ENCODE measurements at regions not wholly inside any gene's neighbourhood (a gene's known extent, or its start where the extent isn't known, plus 50 kb on each side); places are given as distances from the start of the nearest gene placed in this dataset.

DNA sequence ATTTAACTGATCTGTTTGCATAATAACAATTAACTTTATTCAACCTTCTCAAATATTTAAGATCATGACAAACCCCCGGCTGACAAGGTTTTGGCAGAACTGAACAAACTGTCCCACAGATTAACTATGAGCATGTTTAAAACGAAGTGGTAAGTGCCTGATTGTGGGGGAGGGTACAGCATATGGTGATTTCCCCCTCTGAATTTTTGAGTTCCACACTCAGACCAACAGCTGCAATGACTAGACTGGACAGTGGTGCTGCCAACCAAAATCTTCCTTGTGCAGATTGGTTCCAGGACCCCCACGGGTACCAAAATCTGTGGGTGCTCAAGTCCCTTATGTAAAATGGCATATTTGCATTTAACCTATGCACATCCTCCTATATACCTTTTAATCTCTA is 449.5 kb downstream of the SHQ1 start:
- Histone ChIP-seq H3K4me3 (ENCODE audit: low read length) (no peak overlapping the region), H3K27me3 (ENCODE audit: control insufficient read depth, insufficient read depth, low read length) (no peaks in the 10 kb centered on the region), H3K9ac (ENCODE audit: low read length) (no peak overlapping the region), H3K4me1 (ENCODE audit: control insufficient read depth, insufficient read depth, low read length) (no peaks in the 10 kb centered on the region), H3K9me3 (ENCODE audit: control insufficient read depth, low read length) (no peaks in the 10 kb centered on the region), H3K36me3 (ENCODE audit: control insufficient read depth, insufficient read depth, low read length) (no peaks in the 10 kb centered on the region)

GRCh38 chr3:72397586-72397985 is 450.7 kb downstream of the SHQ1 start:
- H3K36me3 ChIP-seq (ENCODE audit: control insufficient read depth, insufficient read depth, low read length), result no peaks in the 10 kb centered on the region
- H3K4me1 ChIP-seq (ENCODE audit: control insufficient read depth, insufficient read depth, low read length), result no peaks in the 10 kb centered on the region
- H3K27me3 ChIP-seq (ENCODE audit: control insufficient read depth, insufficient read depth, low read length), result no peaks in the 10 kb centered on the region
- no peaks in the 10 kb centered on the region for H3K9me3 ChIP-seq (ENCODE audit: control insufficient read depth, low read length)
- H3K4me3 ChIP-seq (ENCODE audit: low read length), result no peak overlapping the region
- no peak overlapping the region for H3K9ac ChIP-seq (ENCODE audit: low read length)

GRCh38 chr3:72396899-72397298 is 451.3 kb downstream of the SHQ1 start:
- Histone ChIP-seq H3K27me3 (ENCODE audit: control insufficient read depth, insufficient read depth, low read length) (no peaks in the 10 kb centered on the region), H3K9me3 (ENCODE audit: control insufficient read depth, low read length) (no peaks in the 10 kb centered on the region), H3K36me3 (ENCODE audit: control insufficient read depth, insufficient read depth, low read length) (no peaks in the 10 kb centered on the region), H3K9ac (ENCODE audit: low read length) (no peak overlapping the region), H3K4me1 (ENCODE audit: control insufficient read depth, insufficient read depth, low read length) (no peaks in the 10 kb centered on the region), H3K4me3 (ENCODE audit: low read length) (no peak overlapping the region)

DNA sequence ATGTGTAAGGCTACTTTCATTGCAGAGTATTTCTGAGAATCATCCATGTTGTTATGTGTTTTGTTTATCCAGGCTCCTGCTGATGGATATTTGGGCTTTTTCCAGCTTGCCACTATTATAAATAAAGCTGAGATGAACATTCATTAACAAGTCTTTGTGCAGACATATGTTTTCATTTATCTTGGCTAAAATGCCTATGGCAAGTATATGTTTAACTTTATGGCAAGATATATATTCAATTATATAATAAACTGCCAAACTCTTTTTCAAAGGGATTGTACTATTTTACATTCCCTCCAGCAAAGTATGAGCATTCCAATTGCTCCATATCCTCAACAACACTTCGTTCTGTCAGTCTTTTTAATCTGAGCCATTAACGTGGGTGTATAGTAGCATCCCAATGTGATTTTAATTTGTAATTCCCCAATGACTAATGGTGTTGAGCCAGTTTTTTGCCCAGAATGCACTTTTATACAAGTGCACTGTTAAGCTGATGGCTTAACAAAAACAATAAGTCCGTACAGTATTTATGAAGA is 452.4 kb downstream of the SHQ1 start:
- Histone ChIP-seq H3K9me3 (ENCODE audit: control insufficient read depth, low read length) (no peaks in the 10 kb centered on the region), H3K27me3 (ENCODE audit: control insufficient read depth, insufficient read depth, low read length) (no peaks in the 10 kb centered on the region), H3K4me3 (ENCODE audit: low read length) (no peak overlapping the region), H3K4me1 (ENCODE audit: control insufficient read depth, insufficient read depth, low read length) (no peaks in the 10 kb centered on the region), H3K36me3 (ENCODE audit: control insufficient read depth, insufficient read depth, low read length) (no peaks in the 10 kb centered on the region), H3K9ac (ENCODE audit: low read length) (no peak overlapping the region)

GRCh38 chr3:72393455-72393854 is 454.8 kb downstream of the SHQ1 start:
- Histone ChIP-seq H3K36me3 (ENCODE audit: control insufficient read depth, insufficient read depth, low read length) (no peaks in the 10 kb centered on the region), H3K4me1 (ENCODE audit: control insufficient read depth, insufficient read depth, low read length) (no peaks in the 10 kb centered on the region), H3K9ac (ENCODE audit: low read length) (no peak overlapping the region), H3K4me3 (ENCODE audit: low read length) (no peak overlapping the region), H3K27me3 (ENCODE audit: control insufficient read depth, insufficient read depth, low read length) (no peaks in the 10 kb centered on the region), H3K9me3 (ENCODE audit: control insufficient read depth, low read length) (no peaks in the 10 kb centered on the region)

DNA sequence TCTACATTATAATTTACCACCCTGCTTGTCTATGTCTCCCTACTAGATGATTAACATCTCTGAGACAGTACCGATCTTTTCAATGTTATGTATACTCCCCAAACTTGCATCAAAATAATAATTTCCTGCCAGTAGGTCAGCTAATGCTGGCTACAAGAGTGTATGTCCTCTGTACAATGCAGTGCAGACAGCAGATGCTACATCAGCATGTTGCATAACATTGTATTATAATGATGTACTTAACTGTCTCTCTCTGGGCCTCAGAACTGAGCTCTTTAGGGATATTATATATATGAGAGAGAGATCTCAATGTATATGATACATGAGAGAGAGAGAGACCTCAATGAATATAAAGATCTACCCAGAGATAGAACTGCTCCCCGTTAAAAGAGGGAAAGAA is 456.6 kb downstream of the SHQ1 start:
- Histone ChIP-seq H3K27me3 (ENCODE audit: control insufficient read depth, insufficient read depth, low read length) (no peaks in the 10 kb centered on the region), H3K9ac (ENCODE audit: low read length) (no peak overlapping the region), H3K9me3 (ENCODE audit: control insufficient read depth, low read length) (no peaks in the 10 kb centered on the region), H3K4me1 (ENCODE audit: control insufficient read depth, insufficient read depth, low read length) (peaks cover 2% of the 10 kb centered on the region), H3K36me3 (ENCODE audit: control insufficient read depth, insufficient read depth, low read length) (no peaks in the 10 kb centered on the region), H3K4me3 (ENCODE audit: low read length) (no peak overlapping the region)

DNA sequence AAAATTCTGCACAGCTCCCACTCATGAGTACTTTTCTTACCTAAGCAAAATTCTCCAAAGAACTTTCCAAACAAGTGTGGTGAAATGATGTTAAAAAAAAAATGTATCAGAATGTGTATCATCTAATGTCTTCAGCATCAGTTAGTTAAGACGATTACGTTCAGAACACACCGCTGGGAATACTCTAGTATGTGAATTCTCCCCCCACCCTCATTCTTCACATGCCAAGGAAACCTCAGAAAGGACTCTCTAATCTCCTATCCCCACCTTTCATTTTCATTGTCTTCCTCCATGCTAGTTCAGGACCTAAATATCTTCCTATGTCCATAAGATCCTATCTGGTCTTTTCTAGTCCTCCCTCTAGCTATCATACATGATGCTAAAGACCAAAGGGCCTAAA is 457.4 kb downstream of the SHQ1 start:
- no peaks in the 10 kb centered on the region for H3K9me3 ChIP-seq (ENCODE audit: control insufficient read depth, low read length)
- H3K4me3 ChIP-seq (ENCODE audit: low read length), result no peak overlapping the region
- no peaks in the 10 kb centered on the region for H3K36me3 ChIP-seq (ENCODE audit: control insufficient read depth, insufficient read depth, low read length)
- H3K27me3 ChIP-seq (ENCODE audit: control insufficient read depth, insufficient read depth, low read length), result no peaks in the 10 kb centered on the region
- H3K4me1 ChIP-seq (ENCODE audit: control insufficient read depth, insufficient read depth, low read length), result peaks cover 10% of the 10 kb centered on the region
- no peak overlapping the region for H3K9ac ChIP-seq (ENCODE audit: low read length)

DNA sequence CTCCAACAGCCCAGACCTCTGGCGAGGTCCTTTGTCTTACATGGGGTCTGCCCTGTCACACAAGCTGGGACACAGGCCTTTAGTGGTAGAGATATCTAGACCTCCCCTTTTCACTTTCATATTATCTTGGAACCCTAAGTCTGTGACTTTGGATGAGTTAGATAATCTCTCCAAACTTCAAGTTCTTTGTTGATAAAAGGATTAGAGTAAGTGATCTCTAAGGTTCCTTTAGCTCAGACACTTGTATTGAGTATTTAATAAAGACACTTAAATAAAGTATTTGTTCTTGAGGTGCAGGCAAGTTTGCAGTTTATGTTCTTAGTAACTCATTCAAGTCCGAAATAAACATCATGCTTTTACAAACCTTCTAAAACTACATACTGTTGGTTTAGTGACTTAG is 459.6 kb downstream of the SHQ1 start:
- Histone ChIP-seq H3K36me3 (ENCODE audit: control insufficient read depth, insufficient read depth, low read length) (no peaks in the 10 kb centered on the region), H3K9ac (ENCODE audit: low read length) (no peak overlapping the region), H3K9me3 (ENCODE audit: control insufficient read depth, low read length) (no peaks in the 10 kb centered on the region), H3K4me3 (ENCODE audit: low read length) (no peak overlapping the region), H3K27me3 (ENCODE audit: control insufficient read depth, insufficient read depth, low read length) (no peaks in the 10 kb centered on the region), H3K4me1 (ENCODE audit: control insufficient read depth, insufficient read depth, low read length) (peaks cover 19% of the 10 kb centered on the region)

DNA sequence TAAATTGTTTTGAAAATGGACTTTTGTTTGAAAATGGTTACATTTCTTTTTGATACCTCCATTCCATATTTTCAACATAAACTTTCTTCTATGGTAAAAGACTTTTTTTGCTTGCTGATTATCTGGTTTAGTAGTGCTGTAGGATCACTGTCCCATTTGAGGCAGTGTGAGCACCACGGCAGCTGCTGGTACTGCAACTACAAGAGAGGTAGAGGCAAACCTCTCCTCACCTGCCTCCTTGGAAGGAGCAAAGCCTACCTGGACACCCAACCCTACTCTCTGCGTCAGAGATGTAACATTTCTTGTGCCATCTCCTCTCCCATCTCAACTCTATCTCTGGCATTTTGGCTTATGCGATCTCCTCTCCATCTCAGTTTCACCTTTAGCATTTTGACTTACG is 460.1 kb downstream of the SHQ1 start:
- Histone ChIP-seq H3K4me1 (ENCODE audit: control insufficient read depth, insufficient read depth, low read length) (peaks cover 19% of the 10 kb centered on the region), H3K4me3 (ENCODE audit: low read length) (no peak overlapping the region), H3K9ac (ENCODE audit: low read length) (no peak overlapping the region)

DNA sequence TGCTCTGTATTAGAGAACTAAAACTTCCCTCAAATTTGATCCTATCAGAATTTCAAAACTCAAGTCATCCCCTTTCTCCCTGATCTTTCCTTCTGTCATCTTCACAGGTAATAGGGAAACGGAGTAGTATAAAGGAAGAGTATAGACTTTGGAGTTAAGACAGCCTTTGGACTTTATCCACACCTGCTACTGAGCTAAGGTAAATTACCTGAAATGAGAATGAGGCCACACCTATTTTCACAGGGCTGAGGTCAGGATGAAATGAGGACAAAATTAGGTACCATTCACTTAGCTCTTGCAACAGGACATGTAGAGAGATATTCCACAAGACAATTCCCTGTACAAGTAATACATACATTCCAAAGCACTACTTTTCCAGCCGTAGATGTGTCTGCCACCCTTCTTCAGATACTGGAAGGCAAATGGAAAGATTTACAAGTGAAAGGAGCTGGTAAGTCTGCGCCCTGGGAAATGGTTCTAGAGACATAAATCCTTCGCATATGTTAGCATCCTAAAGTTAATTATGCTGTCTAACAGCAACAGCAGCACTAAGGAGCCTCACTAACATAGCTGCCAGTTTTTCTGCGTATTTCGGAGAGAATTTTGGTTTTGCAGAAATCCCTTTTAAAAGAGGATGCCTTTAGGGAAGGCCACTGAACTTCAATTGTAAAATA is 461.8 kb downstream of the SHQ1 start:
- no peak overlapping the region for H3K4me3 ChIP-seq (ENCODE audit: low read length)
- peaks cover 19% of the 10 kb centered on the region for H3K4me1 ChIP-seq (ENCODE audit: control insufficient read depth, insufficient read depth, low read length)
- no peaks in the 10 kb centered on the region for H3K9me3 ChIP-seq (ENCODE audit: control insufficient read depth, low read length)
- H3K27me3 ChIP-seq (ENCODE audit: control insufficient read depth, insufficient read depth, low read length), result no peaks in the 10 kb centered on the region
- no peaks in the 10 kb centered on the region for H3K36me3 ChIP-seq (ENCODE audit: control insufficient read depth, insufficient read depth, low read length)
- H3K9ac ChIP-seq (ENCODE audit: low read length), result no peak overlapping the region

More for the DNA sequence above, 460.1 kb downstream of the SHQ1 start:
- no peaks in the 10 kb centered on the region for H3K27me3 ChIP-seq (ENCODE audit: control insufficient read depth, insufficient read depth, low read length)
- H3K36me3 ChIP-seq (ENCODE audit: control insufficient read depth, insufficient read depth, low read length), result no peaks in the 10 kb centered on the region
- no peaks in the 10 kb centered on the region for H3K9me3 ChIP-seq (ENCODE audit: control insufficient read depth, low read length)

- no peak overlapping the region for H3K4me3 ChIP-seq (ENCODE audit: low read length)
- H3K4me1 ChIP-seq (ENCODE audit: control insufficient read depth, insufficient read depth, low read length), result peaks cover 19% of the 10 kb centered on the region
- no peaks in the 10 kb centered on the region for H3K9me3 ChIP-seq (ENCODE audit: control insufficient read depth, low read length)
- H3K9ac ChIP-seq (ENCODE audit: low read length), result no peak overlapping the region
- no peaks in the 10 kb centered on the region for H3K36me3 ChIP-seq (ENCODE audit: control insufficient read depth, insufficient read depth, low read length)
- H3K27me3 ChIP-seq (ENCODE audit: control insufficient read depth, insufficient read depth, low read length), result no peaks in the 10 kb centered on the region
These were observed 463.1 kb downstream of the SHQ1 start for GRCh38 chr3:72385167-72385566.

- no peaks in the 10 kb centered on the region for H3K36me3 ChIP-seq (ENCODE audit: control insufficient read depth, insufficient read depth, low read length)
- H3K9me3 ChIP-seq (ENCODE audit: control insufficient read depth, low read length), result no peaks in the 10 kb centered on the region
- no peaks in the 10 kb centered on the region for H3K27me3 ChIP-seq (ENCODE audit: control insufficient read depth, insufficient read depth, low read length)
- no peak overlapping the region for H3K4me3 ChIP-seq (ENCODE audit: low read length)
- H3K4me1 ChIP-seq (ENCODE audit: control insufficient read depth, insufficient read depth, low read length), result peaks cover 19% of the 10 kb centered on the region
- H3K9ac ChIP-seq (ENCODE audit: low read length), result no peak overlapping the region
These were observed 463.6 kb downstream of the SHQ1 start for GRCh38 chr3:72384602-72385001.

GRCh38 chr3:72383883-72384282 is 464.4 kb downstream of the SHQ1 start:
- no peak overlapping the region for H3K9ac ChIP-seq (ENCODE audit: low read length)
- H3K4me3 ChIP-seq (ENCODE audit: low read length), result no peak overlapping the region
- no peaks in the 10 kb centered on the region for H3K27me3 ChIP-seq (ENCODE audit: control insufficient read depth, insufficient read depth, low read length)
- H3K36me3 ChIP-seq (ENCODE audit: control insufficient read depth, insufficient read depth, low read length), result no peaks in the 10 kb centered on the region
- H3K4me1 ChIP-seq (ENCODE audit: control insufficient read depth, insufficient read depth, low read length), result peaks cover 19% of the 10 kb centered on the region
- no peaks in the 10 kb centered on the region for H3K9me3 ChIP-seq (ENCODE audit: control insufficient read depth, low read length)

Data from mucosa of stomach (tissue), 1 donor.